ENCODE measurements at regions not wholly inside any gene's neighbourhood (a gene's known extent, or its start where the extent isn't known, plus 50 kb on each side); places are given as distances from the start of the nearest gene placed in this dataset.

DNA sequence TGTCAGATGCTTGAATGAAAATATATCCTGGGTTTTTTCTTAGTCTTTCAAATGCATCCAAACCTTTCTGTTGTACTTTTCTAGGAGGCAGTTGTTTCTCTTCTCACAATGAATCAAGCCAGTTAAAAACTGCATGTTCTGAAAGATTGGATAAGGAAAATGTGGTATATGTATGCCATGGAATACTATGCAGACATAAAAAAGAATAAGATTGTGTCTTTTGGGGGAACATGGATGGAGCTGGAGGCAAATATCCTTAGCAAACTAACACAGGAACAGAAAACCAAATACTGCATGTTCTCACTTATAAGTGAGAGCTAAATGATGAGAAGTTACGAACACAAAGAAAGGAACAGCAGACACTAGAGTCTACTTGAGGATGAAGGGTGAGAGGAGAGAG lies 51.7 kb upstream of the MAPK4 start:
- TF ChIP-seq, protein P1, sequence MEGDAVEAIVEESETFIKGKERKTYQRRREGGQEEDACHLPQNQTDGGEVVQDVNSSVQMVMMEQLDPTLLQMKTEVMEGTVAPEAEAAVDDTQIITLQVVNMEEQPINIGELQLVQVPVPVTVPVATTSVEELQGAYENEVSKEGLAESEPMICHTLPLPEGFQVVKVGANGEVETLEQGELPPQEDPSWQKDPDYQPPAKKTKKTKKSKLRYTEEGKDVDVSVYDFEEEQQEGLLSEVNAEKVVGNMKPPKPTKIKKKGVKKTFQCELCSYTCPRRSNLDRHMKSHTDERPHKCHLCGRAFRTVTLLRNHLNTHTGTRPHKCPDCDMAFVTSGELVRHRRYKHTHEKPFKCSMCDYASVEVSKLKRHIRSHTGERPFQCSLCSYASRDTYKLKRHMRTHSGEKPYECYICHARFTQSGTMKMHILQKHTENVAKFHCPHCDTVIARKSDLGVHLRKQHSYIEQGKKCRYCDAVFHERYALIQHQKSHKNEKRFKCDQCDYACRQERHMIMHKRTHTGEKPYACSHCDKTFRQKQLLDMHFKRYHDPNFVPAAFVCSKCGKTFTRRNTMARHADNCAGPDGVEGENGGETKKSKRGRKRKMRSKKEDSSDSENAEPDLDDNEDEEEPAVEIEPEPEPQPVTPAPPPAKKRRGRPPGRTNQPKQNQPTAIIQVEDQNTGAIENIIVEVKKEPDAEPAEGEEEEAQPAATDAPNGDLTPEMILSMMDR (IDR thresholded peaks at IDR 0.05; ENCODE audit: insufficient read depth, low read depth, low read length): no peak
- DNase-seq (ENCODE audit: low read depth): no peak
- no peak overlapping the region for H3K4me3 ChIP-seq (ENCODE audit: low read depth, low read length)

DNA sequence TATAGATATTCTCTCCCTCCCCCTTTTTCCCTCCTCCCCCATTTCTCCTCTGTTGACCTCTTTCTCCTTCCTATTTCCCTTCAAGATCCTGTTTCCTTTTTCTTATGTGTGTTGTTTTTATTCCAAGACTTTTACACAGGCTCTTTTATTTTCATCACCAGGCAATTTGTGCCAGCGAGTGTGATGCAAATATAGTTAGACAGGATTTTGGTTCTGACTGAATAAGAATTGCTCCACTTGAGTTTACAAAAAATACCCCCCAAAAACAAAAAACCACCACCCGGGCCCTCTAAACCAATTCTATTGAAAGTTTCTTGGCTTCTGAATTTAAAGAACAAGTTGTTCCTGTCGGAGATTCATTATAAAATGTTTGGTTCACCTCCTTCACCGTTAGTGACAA lies 50.9 kb upstream of the MAPK4 start:
- no peak for DNase-seq (ENCODE audit: low read depth)
- no peak overlapping the region for H3K4me3 ChIP-seq (ENCODE audit: low read depth, low read length)
- TF ChIP-seq, protein P1 (IDR thresholded peaks at IDR 0.05; ENCODE audit: insufficient read depth, low read depth, low read length): no peak

Data from fibroblast of villous mesenchyme (primary cell).